AG09309 (cell line): ENCODE measurements at regions not wholly inside any gene's neighbourhood (a gene's known extent, or its start where the extent isn't known, plus 50 kb on each side); places are given as distances from the start of the nearest gene placed in this dataset.
"Not testable (repeated sequence)": the region's sequence is repeated elsewhere in the genome, so short reads cannot be mapped to it uniquely, and the experiment has no call there.

Experiments
- DNase-seq: peaks from one replicate; pipeline ENCODE4 v3.0.0-alpha.2; 2010; ENCODE audit warnings: low read depth
- H3K4me3 ChIP-seq: 2 replicates; pipeline ENCODE4 v1.5.1; 2011; ENCODE audit warnings: mild to moderate bottlenecking, low read depth, low read length, moderate library complexity; ENCODE audit not compliant: control insufficient read depth
- CTCF ChIP-seq: IDR thresholded peaks from 2 replicates; pipeline ENCODE4 v1.5.1; 2011; ENCODE audit warnings: mild to moderate bottlenecking, low read depth, low read length, inconsistent platforms; ENCODE audit not compliant: insufficient read depth, control insufficient read depth; ENCODE audit errors: missing control alignments

- no peak for TF ChIP-seq CTCF
- DNase-seq, result no peak
- H3K4me3 ChIP-seq, result no peak overlapping the region
Observed at GRCh38 chr16:47979616-47980182, 176.1 kb downstream of the ABCC12 start.

- no peak for TF ChIP-seq CTCF
- DNase-seq, result no peak
Observed at GRCh38 chr16:47979164-47979520, 176.7 kb downstream of the ABCC12 start.

GRCh38 chr16:47978491-47979163, 177.2 kb downstream of the ABCC12 start:
- no peak overlapping the region for H3K4me3 ChIP-seq
- no peak for DNase-seq
- TF ChIP-seq CTCF, result no peak

More at GRCh38 chr16:47979164-47979520, 176.7 kb downstream of the ABCC12 start:
- no peak overlapping the region for H3K4me3 ChIP-seq

GRCh38 chr16:47977802-47978201, 178.0 kb downstream of the ABCC12 start:
- TF ChIP-seq CTCF, result no peak
- H3K4me3 ChIP-seq, result no peak overlapping the region
- DNase-seq, result no peak

GRCh38 chr16:47976636-47977210, 179.1 kb downstream of the ABCC12 start:
- TF ChIP-seq CTCF, result no peak
- no peak overlapping the region for H3K4me3 ChIP-seq
- no peak for DNase-seq

- not testable (repeated sequence) for H3K4me3 ChIP-seq, DNase-seq
Observed at GRCh38 chr16:47974971-47975370, 180.8 kb downstream of the ABCC12 start.

- H3K4me3 ChIP-seq, result no peak overlapping the region
- DNase-seq, result no peak
- no peak for TF ChIP-seq CTCF
Observed at GRCh38 chr16:47973552-47973951, 182.2 kb downstream of the ABCC12 start.
